ENCODE measurements at regions not wholly inside any gene's neighbourhood (a gene's known extent, or its start where the extent isn't known, plus 50 kb on each side); places are given as distances from the start of the nearest gene placed in this dataset.

GRCh38 chr14:97975216-97975615 lies 1178.0 kb downstream of the VRK1 start:
- Histone ChIP-seq H2BK12ac (ENCODE audit: low read length) (no peak overlapping the region), H2BK5ac (ENCODE audit: low read depth, low read length, poor library complexity) (no peak overlapping the region), H4K8ac (ENCODE audit: low read depth, low read length) (no peak overlapping the region), H2AK5ac (ENCODE audit: low read length) (no peak overlapping the region), H3K27me3 (ENCODE audit: insufficient read depth, low read length) (no peaks in the 10 kb centered on the region), H4K91ac (ENCODE audit: low read depth, low read length) (no peak overlapping the region), H3K4me1 (ENCODE audit: control insufficient read depth in 1 of 2, insufficient read depth in 2 of 2, low read length in 2 of 2) (no peaks in the 10 kb centered on the region), H3K4me3 (ENCODE audit: low read depth, low read length) (no peak overlapping the region), H3K23ac (ENCODE audit: low read length) (no peak overlapping the region), H2BK120ac (ENCODE audit: insufficient read depth, low read length, poor library complexity) (no peak overlapping the region), H3K79me1 (ENCODE audit: low read length) (no peaks in the 10 kb centered on the region), H3K14ac (ENCODE audit: low read length) (no peak overlapping the region), H4K12ac (ENCODE audit: low read depth, low read length) (no peak overlapping the region), H3K18ac (ENCODE audit: low read length) (no peak overlapping the region), H2AFZ (ENCODE audit: insufficient read depth, low read length, poor library complexity) (no peak overlapping the region), H3K9ac (ENCODE audit: low read length) (no peak overlapping the region), H3K9me3 (ENCODE audit: insufficient read depth, low read depth, low read length) (no peaks in the 10 kb centered on the region), H3K4ac (ENCODE audit: low read depth, low read length) (no peak overlapping the region), H3K27ac (ENCODE audit: low read depth, low read length) (no peak overlapping the region), H3K79me2 (ENCODE audit: control insufficient read depth, insufficient read depth, low read length, poor library complexity) (no peaks in the 10 kb centered on the region), H3K4me2 (ENCODE audit: low read length) (no peak overlapping the region), H3K36me3 (ENCODE audit: control insufficient read depth in 1 of 2, insufficient read depth in 2 of 2, low read length in 2 of 2) (no peaks in the 10 kb centered on the region)
- WGBS (ENCODE audit: extremely low coverage, insufficient coverage, insufficient read length): no CpG with 5 or more reads among the region's 3 CpGs
- DNase-seq: no peak

- WGBS (ENCODE audit: extremely low coverage, insufficient coverage, insufficient read length): no CpG with 5 or more reads among the region's 6 CpGs
- Histone ChIP-seq H3K4me1 (ENCODE audit: control insufficient read depth in 1 of 2, insufficient read depth in 2 of 2, low read length in 2 of 2) (no peaks in the 10 kb centered on the region), H3K79me2 (ENCODE audit: control insufficient read depth, insufficient read depth, low read length, poor library complexity) (no peaks in the 10 kb centered on the region), H3K79me1 (ENCODE audit: low read length) (no peaks in the 10 kb centered on the region), H3K9me3 (ENCODE audit: insufficient read depth, low read depth, low read length) (no peaks in the 10 kb centered on the region), H3K36me3 (ENCODE audit: control insufficient read depth in 1 of 2, insufficient read depth in 2 of 2, low read length in 2 of 2) (no peaks in the 10 kb centered on the region), H3K18ac (ENCODE audit: low read length) (no peak overlapping the region), H3K4me3 (ENCODE audit: low read depth, low read length) (no peak overlapping the region), H2BK5ac (ENCODE audit: low read depth, low read length, poor library complexity) (no peak overlapping the region), H3K14ac (ENCODE audit: low read length) (no peak overlapping the region), H3K4me2 (ENCODE audit: low read length) (no peak overlapping the region), H2AFZ (ENCODE audit: insufficient read depth, low read length, poor library complexity) (no peak overlapping the region), H2AK5ac (ENCODE audit: low read length) (no peak overlapping the region), H2BK120ac (ENCODE audit: insufficient read depth, low read length, poor library complexity) (no peak overlapping the region), H3K23ac (ENCODE audit: low read length) (no peak overlapping the region), H3K4ac (ENCODE audit: low read depth, low read length) (no peak overlapping the region), H4K8ac (ENCODE audit: low read depth, low read length) (no peak overlapping the region), H3K27ac (ENCODE audit: low read depth, low read length) (no peak overlapping the region), H4K91ac (ENCODE audit: low read depth, low read length) (no peak overlapping the region), H3K27me3 (ENCODE audit: insufficient read depth, low read length) (no peaks in the 10 kb centered on the region), H3K9ac (ENCODE audit: low read length) (no peak overlapping the region), H2BK12ac (ENCODE audit: low read length) (no peak overlapping the region), H4K12ac (ENCODE audit: low read depth, low read length) (no peak overlapping the region)
- DNase-seq: no peak
Observed at GRCh38 chr14:97975962-97976361, 1178.8 kb downstream of the VRK1 start.

GRCh38 chr14:97976861-97977260 lies 1179.7 kb downstream of the VRK1 start:
- H3K27me3 ChIP-seq (ENCODE audit: insufficient read depth, low read length): no peaks in the 10 kb centered on the region
- no peaks in the 10 kb centered on the region for H3K4me1 ChIP-seq (ENCODE audit: control insufficient read depth in 1 of 2, insufficient read depth in 2 of 2, low read length in 2 of 2)
- DNase-seq: no peak
- WGBS (ENCODE audit: extremely low coverage, insufficient coverage, insufficient read length): no CpG with 5 or more reads among the region's 6 CpGs
- H3K79me2 ChIP-seq (ENCODE audit: control insufficient read depth, insufficient read depth, low read length, poor library complexity): no peaks in the 10 kb centered on the region
- H2AK5ac ChIP-seq (ENCODE audit: low read length): no peak overlapping the region
- no peak overlapping the region for H3K4ac ChIP-seq (ENCODE audit: low read depth, low read length)
- no peak overlapping the region for H2BK120ac ChIP-seq (ENCODE audit: insufficient read depth, low read length, poor library complexity)
- H3K14ac ChIP-seq (ENCODE audit: low read length): no peak overlapping the region
- no peaks in the 10 kb centered on the region for H3K9me3 ChIP-seq (ENCODE audit: insufficient read depth, low read depth, low read length)
- no peak overlapping the region for H4K91ac ChIP-seq (ENCODE audit: low read depth, low read length)
- H3K36me3 ChIP-seq (ENCODE audit: control insufficient read depth in 1 of 2, insufficient read depth in 2 of 2, low read length in 2 of 2): no peaks in the 10 kb centered on the region
- no peak overlapping the region for H3K9ac ChIP-seq (ENCODE audit: low read length)
- no peak overlapping the region for H3K4me3 ChIP-seq (ENCODE audit: low read depth, low read length)
- no peak overlapping the region for H3K23ac ChIP-seq (ENCODE audit: low read length)
- H3K79me1 ChIP-seq (ENCODE audit: low read length): no peaks in the 10 kb centered on the region
- H2AFZ ChIP-seq (ENCODE audit: insufficient read depth, low read length, poor library complexity): no peak overlapping the region
- H2BK12ac ChIP-seq (ENCODE audit: low read length): no peak overlapping the region
- no peak overlapping the region for H3K4me2 ChIP-seq (ENCODE audit: low read length)
- no peak overlapping the region for H2BK5ac ChIP-seq (ENCODE audit: low read depth, low read length, poor library complexity)
- H3K27ac ChIP-seq (ENCODE audit: low read depth, low read length): no peak overlapping the region
- H4K12ac ChIP-seq (ENCODE audit: low read depth, low read length): no peak overlapping the region
- no peak overlapping the region for H4K8ac ChIP-seq (ENCODE audit: low read depth, low read length)
- no peak overlapping the region for H3K18ac ChIP-seq (ENCODE audit: low read length)

GRCh38 chr14:97977651-97978261 lies 1180.6 kb downstream of the VRK1 start:
- H3K14ac ChIP-seq (ENCODE audit: low read length): no peak overlapping the region
- WGBS (ENCODE audit: extremely low coverage, insufficient coverage, insufficient read length): no CpG with 5 or more reads among the region's 17 CpGs

More at GRCh38 chr14:97977651-97978261, 1180.6 kb downstream of the VRK1 start:
- no peak overlapping the region for H3K9ac ChIP-seq (ENCODE audit: low read length)
- no peak overlapping the region for H3K4ac ChIP-seq (ENCODE audit: low read depth, low read length)
- H3K36me3 ChIP-seq (ENCODE audit: control insufficient read depth in 1 of 2, insufficient read depth in 2 of 2, low read length in 2 of 2): no peaks in the 10 kb centered on the region
- H2BK12ac ChIP-seq (ENCODE audit: low read length): no peak overlapping the region
- no peaks in the 10 kb centered on the region for H3K79me2 ChIP-seq (ENCODE audit: control insufficient read depth, insufficient read depth, low read length, poor library complexity)
- no peaks in the 10 kb centered on the region for H3K9me3 ChIP-seq (ENCODE audit: insufficient read depth, low read depth, low read length)
- no peak overlapping the region for H2AK5ac ChIP-seq (ENCODE audit: low read length)
- no peak overlapping the region for H3K4me2 ChIP-seq (ENCODE audit: low read length)
- H2AFZ ChIP-seq (ENCODE audit: insufficient read depth, low read length, poor library complexity): peak overlapping the region; percentile 30
- no peak overlapping the region for H2BK120ac ChIP-seq (ENCODE audit: insufficient read depth, low read length, poor library complexity)
- no peak overlapping the region for H4K12ac ChIP-seq (ENCODE audit: low read depth, low read length)
- H3K4me3 ChIP-seq (ENCODE audit: low read depth, low read length): no peak overlapping the region
- H3K23ac ChIP-seq (ENCODE audit: low read length): no peak overlapping the region
- no peaks in the 10 kb centered on the region for H3K4me1 ChIP-seq (ENCODE audit: control insufficient read depth in 1 of 2, insufficient read depth in 2 of 2, low read length in 2 of 2)
- no peaks in the 10 kb centered on the region for H3K27me3 ChIP-seq (ENCODE audit: insufficient read depth, low read length)
- no peak overlapping the region for H2BK5ac ChIP-seq (ENCODE audit: low read depth, low read length, poor library complexity)
- H4K91ac ChIP-seq (ENCODE audit: low read depth, low read length): no peak overlapping the region
- no peaks in the 10 kb centered on the region for H3K79me1 ChIP-seq (ENCODE audit: low read length)
- no peak overlapping the region for H4K8ac ChIP-seq (ENCODE audit: low read depth, low read length)
- no peak overlapping the region for H3K18ac ChIP-seq (ENCODE audit: low read length)
- DNase-seq: no peak
- H3K27ac ChIP-seq (ENCODE audit: low read depth, low read length): no peak overlapping the region
